ENCODE measurements at regions not wholly inside any gene's neighbourhood (a gene's known extent, or its start where the extent isn't known, plus 50 kb on each side); places are given as distances from the start of the nearest gene placed in this dataset.

- TF ChIP-seq CTCF (IDR thresholded peaks at IDR 0.05; ENCODE audit: control insufficient read depth, extremely low read depth, insufficient read depth): no peak
- no peak overlapping the region for H3K4me3 ChIP-seq (ENCODE audit: low read depth, low read length)
- DNase-seq (ENCODE audit: low read depth): no peak
These were observed 122.4 kb upstream of the LEF1 start for GRCh38 chr4:108291137-108291536.

- no peak for DNase-seq (ENCODE audit: low read depth)
- TF ChIP-seq CTCF (IDR thresholded peaks at IDR 0.05; ENCODE audit: control insufficient read depth, extremely low read depth, insufficient read depth): no peak
- H3K4me3 ChIP-seq (ENCODE audit: low read depth, low read length): no peak overlapping the region
These were observed 119.2 kb upstream of the LEF1 start for GRCh38 chr4:108287834-108288413.

GRCh38 chr4:108280072-108280471, 111.3 kb upstream of the LEF1 start:
- no peak overlapping the region for H3K4me3 ChIP-seq (ENCODE audit: low read depth, low read length)
- no peak for TF ChIP-seq CTCF (IDR thresholded peaks at IDR 0.05; ENCODE audit: control insufficient read depth, extremely low read depth, insufficient read depth)
- DNase-seq (ENCODE audit: low read depth): no peak

- peak; percentile 67 for DNase-seq (ENCODE audit: low read depth)
- TF ChIP-seq CTCF (IDR thresholded peaks at IDR 0.05; ENCODE audit: control insufficient read depth, extremely low read depth, insufficient read depth): no peak
- no peak overlapping the region for H3K4me3 ChIP-seq (ENCODE audit: low read depth, low read length)
These were observed 108.0 kb upstream of the LEF1 start for GRCh38 chr4:108276690-108277089.

- DNase-seq (ENCODE audit: low read depth): no peak
- no peak overlapping the region for H3K4me3 ChIP-seq (ENCODE audit: low read depth, low read length)
- no peak for TF ChIP-seq CTCF (IDR thresholded peaks at IDR 0.05; ENCODE audit: control insufficient read depth, extremely low read depth, insufficient read depth)
These were observed 104.3 kb upstream of the LEF1 start for GRCh38 chr4:108272986-108273385.

GRCh38 chr4:108272561-108272960, 103.8 kb upstream of the LEF1 start:
- DNase-seq (ENCODE audit: low read depth): no peak
- TF ChIP-seq CTCF (IDR thresholded peaks at IDR 0.05; ENCODE audit: control insufficient read depth, extremely low read depth, insufficient read depth): no peak
- H3K4me3 ChIP-seq (ENCODE audit: low read depth, low read length): no peak overlapping the region

GRCh38 chr4:108272046-108272445, 103.3 kb upstream of the LEF1 start:
- DNase-seq (ENCODE audit: low read depth): no peak
- no peak overlapping the region for H3K4me3 ChIP-seq (ENCODE audit: low read depth, low read length)
- TF ChIP-seq CTCF (IDR thresholded peaks at IDR 0.05; ENCODE audit: control insufficient read depth, extremely low read depth, insufficient read depth): no peak

Measured in LNCaP clone FGC (cell line).